ENCODE measurements at regions not wholly inside any gene's neighbourhood (a gene's known extent, or its start where the extent isn't known, plus 50 kb on each side); places are given as distances from the start of the nearest gene placed in this dataset.
"Not testable (repeated sequence)": the region's sequence is repeated elsewhere in the genome, so short reads cannot be mapped to it uniquely, and the experiment has no call there.

- no peak for DNase-seq (ENCODE audit: low read depth, low spot score)
These were observed 352.4 kb upstream of the GJE1 start for GRCh38 chr6:141780296-141780695.

- no peak for DNase-seq (ENCODE audit: low read depth, low spot score)
These were observed 368.3 kb upstream of the GJE1 start for GRCh38 chr6:141764388-141764787.

GRCh38 chr6:141758430-141758829 lies 374.3 kb upstream of the GJE1 start:
- DNase-seq (ENCODE audit: low read depth, low spot score) = no peak

- no peak for DNase-seq (ENCODE audit: low read depth, low spot score)
These were observed 379.5 kb upstream of the GJE1 start for GRCh38 chr6:141753180-141753579.

DNA sequence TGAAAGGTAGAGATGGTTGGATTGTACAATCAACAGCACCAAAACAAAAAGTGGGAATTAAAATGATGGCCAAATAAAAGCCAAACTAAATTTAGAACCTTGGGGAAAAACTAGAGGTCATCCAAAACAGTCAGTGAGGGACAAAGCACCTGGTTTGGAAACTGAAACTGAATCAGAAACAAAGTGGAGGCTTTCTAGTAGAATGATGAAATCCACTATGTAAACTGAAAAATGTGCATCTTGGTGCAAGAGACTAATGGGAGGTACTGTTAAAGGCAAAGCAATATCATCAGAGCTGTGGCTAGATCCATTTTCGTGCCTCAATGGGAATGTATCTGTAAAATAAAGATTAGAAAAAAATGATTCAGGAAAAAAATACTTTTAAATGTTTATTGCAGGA lies 380.0 kb upstream of the GJE1 start:
- DNase-seq (ENCODE audit: low read depth, low spot score) = no peak

DNA sequence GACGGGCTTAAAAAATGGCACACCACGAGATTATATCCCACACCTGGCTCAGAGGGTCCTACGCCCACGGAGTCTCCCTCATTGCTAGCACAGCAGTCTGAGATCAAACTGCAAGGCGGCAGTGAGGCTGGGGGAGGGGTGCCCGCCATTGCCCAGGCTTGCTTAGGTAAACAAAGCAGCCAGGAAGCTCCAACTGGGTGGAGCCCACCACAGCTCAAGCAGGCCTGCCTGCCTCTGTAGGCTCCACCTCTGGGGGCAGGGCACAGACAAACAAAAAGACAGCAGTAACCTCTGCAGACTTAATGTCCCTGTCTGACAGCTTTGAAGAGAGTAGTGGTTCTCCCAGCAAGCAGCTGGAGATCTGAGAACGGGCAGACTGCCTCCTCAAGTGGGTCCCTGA lies 386.4 kb upstream of the GJE1 start:
- DNase-seq (ENCODE audit: low read depth, low spot score) = not testable (repeated sequence)

DNA sequence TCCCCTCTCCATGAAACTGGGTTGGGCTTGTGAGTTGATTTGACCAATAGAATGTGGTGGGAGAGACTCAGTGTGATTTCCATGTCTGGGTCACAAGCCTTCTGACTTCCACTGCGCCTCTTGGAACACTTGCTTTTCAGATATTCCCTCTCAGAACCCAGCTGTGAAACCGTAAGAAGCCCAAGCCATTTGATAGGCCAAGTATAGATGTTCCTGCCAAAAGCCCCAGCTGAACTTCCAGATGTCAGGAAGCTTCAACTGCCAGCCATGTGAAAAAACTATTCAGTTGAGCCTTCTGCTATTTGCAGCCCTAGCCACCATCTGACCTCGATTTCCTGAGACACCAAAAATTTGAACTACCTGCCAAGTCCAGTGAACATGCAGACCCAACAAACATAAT lies 387.8 kb upstream of the GJE1 start:
- DNase-seq (ENCODE audit: low read depth, low spot score) = no peak

DNA sequence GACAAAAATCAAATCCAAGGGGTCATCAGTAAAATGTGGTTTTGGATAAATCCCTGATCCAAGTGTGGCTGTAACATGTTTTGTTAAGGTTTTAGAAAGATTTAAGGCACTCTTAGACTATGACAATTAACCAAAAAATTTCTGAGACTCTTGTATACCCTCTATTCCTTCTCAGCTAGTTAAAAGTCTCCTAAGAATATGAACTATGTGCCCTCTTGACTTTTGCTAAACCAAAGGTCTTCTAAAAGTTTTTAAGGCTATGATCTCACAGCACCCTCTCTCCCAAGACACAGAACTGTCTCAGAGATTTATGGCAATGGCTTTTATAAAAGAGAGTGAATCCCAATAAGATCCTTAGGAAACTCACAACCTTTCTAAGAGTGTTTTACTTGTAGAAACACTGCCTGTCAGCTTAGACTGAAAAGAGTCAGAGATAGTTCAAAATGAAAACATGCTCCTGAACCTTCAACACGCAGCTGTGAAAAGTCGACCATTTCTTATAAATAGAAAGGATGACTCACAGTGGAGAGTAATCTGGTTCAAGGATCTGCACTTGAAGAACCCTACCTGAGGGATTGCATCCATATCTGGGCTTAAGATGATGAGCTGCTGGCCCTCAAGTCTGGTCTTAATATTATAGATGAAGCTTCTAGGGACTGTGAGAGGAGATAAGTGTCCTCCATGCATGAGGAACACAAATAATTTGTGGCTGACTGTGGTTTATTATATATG lies 388.4 kb upstream of the GJE1 start:
- no peak for DNase-seq (ENCODE audit: low read depth, low spot score)

GRCh38 chr6:141736104-141736503 lies 396.6 kb upstream of the GJE1 start:
- DNase-seq (ENCODE audit: low read depth, low spot score) = no peak

GRCh38 chr6:141735126-141735525 lies 397.6 kb upstream of the GJE1 start:
- no peak for DNase-seq (ENCODE audit: low read depth, low spot score)

DNA sequence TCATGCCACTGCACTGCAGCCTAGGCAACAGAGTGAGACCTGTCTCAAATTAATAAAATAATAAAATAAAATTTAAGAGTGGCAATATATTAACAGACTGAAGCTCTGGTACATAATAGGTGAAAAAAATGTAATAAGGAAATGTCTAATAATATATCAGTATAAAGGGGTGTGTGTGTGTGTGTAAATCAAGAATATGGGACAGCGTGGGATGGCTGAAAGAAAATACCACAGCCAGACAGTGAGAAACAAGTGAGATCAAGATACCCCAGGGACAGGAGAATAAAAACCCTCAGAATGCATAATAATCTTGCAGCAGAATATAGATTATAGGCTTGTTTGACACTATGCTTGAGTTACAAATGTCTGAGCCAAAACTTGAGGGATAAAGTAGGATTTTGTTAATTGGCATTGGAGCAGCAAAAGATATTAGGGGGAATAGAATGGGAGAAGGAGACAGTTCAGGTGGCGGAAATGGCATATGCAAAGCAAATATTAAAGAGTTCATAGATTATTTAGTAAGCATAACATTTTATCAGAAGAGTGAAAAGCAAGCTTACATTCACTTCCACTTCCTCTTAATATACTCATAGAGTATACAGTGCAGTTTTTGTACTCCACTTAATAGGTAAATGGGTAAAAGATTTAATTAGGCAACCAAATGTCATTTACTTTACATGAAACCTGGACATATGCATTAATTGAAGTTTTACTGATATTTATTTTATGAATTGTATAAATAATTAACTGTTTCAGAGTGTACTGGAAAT lies 398.5 kb upstream of the GJE1 start:
- DNase-seq (ENCODE audit: low read depth, low spot score) = no peak

DNA sequence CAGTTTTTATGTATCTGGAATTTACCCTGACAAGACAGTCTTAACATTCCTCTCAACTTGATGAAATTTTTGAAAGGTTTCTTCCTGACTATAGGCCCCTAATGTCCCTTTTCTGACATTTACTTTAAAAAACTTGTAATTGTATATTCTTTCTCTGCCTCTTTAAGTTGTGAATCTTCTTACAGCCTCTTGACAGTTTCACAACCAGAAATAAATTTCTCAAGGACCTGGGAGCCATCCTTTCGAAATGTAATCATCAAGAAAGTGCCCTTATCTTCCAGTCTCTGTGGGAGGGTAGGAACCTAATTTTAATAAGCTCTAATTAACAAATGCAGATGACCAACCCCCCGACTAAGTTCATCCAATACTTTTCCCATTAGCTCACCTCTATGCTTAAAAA lies 403.6 kb upstream of the GJE1 start:
- no peak for DNase-seq (ENCODE audit: low read depth, low spot score)

- DNase-seq (ENCODE audit: low read depth, low spot score) = no peak
These were observed 404.4 kb upstream of the GJE1 start for GRCh38 chr6:141728330-141728729.

DNA sequence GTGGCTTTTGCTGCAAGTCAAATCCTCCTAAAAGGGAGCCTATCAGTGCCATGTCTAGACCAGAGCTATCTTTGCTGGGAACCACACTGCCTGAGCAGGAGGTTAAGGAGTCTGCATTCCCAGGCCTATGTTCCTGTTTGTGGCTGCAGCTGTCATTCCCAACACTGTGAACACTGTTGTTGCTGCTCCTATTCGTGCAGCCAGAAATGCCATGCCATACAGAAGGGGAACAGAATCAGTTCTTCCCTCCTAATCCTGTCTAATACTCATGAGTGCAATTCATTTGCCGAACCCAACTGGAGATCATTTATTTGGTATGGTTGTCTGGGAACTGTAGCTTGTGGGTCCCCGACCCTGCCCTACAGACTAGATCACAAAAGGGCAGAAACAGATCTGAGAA lies 406.5 kb upstream of the GJE1 start:
- DNase-seq (ENCODE audit: low read depth, low spot score) = no peak

- DNase-seq (ENCODE audit: low read depth, low spot score) = no peak
These were observed 408.0 kb upstream of the GJE1 start for GRCh38 chr6:141724731-141725130.

- DNase-seq (ENCODE audit: low read depth, low spot score) = no peak
These were observed 413.2 kb upstream of the GJE1 start for GRCh38 chr6:141719476-141719875.

GRCh38 chr6:141705431-141705830 lies 427.3 kb upstream of the GJE1 start:
- no peak for DNase-seq (ENCODE audit: low read depth, low spot score)

GRCh38 chr6:141704151-141704550 lies 428.6 kb upstream of the GJE1 start:
- DNase-seq (ENCODE audit: low read depth, low spot score) = no peak

DNA sequence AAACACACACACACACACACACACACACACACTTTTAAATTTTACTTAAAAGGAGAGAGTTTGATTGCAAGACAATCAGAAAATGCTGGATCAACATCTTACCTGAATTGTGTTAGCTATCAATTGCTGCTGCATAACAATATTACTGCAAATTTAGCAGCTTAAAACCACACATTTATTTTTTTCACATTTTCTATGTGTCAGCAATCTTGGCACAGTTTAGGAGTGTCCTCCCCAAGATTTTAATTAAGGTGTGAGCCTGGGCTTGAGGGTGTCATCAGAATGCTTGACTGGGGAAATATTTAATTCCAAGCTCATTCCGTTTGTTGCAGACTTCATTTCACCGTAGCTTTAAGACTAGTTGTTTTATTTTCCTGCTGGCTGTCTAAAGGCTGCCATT lies 431.0 kb upstream of the GJE1 start:
- no peak for DNase-seq (ENCODE audit: low read depth, low spot score)

GRCh38 chr6:141700819-141701218 lies 431.9 kb upstream of the GJE1 start:
- DNase-seq (ENCODE audit: low read depth, low spot score) = no peak

DNA sequence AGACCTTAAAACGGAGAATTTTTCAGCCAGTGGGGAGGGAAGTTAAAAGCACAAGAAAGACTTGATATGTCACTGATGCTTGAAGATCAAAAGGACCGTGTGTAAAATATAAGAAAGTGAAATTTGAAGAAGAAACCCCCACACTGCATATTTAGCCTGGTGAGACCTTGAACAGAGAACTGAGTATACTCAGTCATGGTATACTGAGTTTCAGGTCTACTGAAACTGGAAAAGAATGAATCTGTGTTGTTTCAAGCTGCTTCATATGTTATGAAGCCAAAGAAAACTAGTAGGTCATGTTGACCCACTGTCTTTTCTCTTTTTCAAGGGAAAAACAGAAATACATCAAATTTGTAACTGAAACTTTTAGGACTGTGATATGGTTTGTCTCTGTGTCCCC lies 443.8 kb upstream of the GJE1 start:
- DNase-seq (ENCODE audit: low read depth, low spot score) = no peak

- DNase-seq (ENCODE audit: low read depth, low spot score) = no peak
These were observed 447.3 kb upstream of the GJE1 start for GRCh38 chr6:141685416-141685815.

DNA sequence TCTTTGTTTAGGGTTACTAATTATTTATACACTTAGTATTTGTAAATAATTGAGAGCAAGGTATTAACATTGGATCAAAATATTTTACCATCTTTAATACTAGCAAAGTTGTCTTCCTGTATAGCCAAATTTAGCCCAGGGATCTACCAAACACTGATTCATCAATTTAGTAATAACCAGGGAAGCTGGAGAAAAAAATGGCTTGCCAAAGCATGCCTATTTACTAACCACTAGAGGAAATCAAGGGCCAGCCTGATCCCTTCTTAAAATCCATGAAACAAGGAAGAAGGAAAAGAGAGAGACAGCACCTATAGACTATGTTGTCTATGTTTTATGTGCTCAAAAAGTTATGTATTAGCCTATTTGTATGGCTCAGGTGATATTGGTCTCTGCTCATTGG lies 450.3 kb upstream of the GJE1 start:
- DNase-seq (ENCODE audit: low read depth, low spot score) = no peak
